ENCODE measurements at regions not wholly inside any gene's neighbourhood (a gene's known extent, or its start where the extent isn't known, plus 50 kb on each side); places are given as distances from the start of the nearest gene placed in this dataset.
"Not testable (repeated sequence)": the region's sequence is repeated elsewhere in the genome, so short reads cannot be mapped to it uniquely, and the experiment has no call there.

GRCh38 chr4:116005037-116005805 is 891.8 kb upstream of the NDST4 start:
- DNase-seq: no peak

GRCh38 chr4:116001291-116001690 is 887.9 kb upstream of the NDST4 start:
- DNase-seq: no peak

GRCh38 chr4:115986573-115986972 is 873.2 kb upstream of the NDST4 start:
- no peak for DNase-seq

GRCh38 chr4:115975421-115976001 is 862.1 kb upstream of the NDST4 start:
- DNase-seq: not testable (repeated sequence)

- DNase-seq: no peak
Observed at GRCh38 chr4:115973768-115974167, 860.3 kb upstream of the NDST4 start.

- no peak for DNase-seq
Observed at GRCh38 chr4:115972967-115973366, 859.5 kb upstream of the NDST4 start.

GRCh38 chr4:115970859-115971258 is 857.4 kb upstream of the NDST4 start:
- DNase-seq: no peak

GRCh38 chr4:115969756-115970155 is 856.3 kb upstream of the NDST4 start:
- no peak for DNase-seq

GRCh38 chr4:115965588-115965987 is 852.2 kb upstream of the NDST4 start:
- no peak for DNase-seq

GRCh38 chr4:115956054-115956796 is 842.8 kb upstream of the NDST4 start:
- not testable (repeated sequence) for DNase-seq

GRCh38 chr4:115950806-115951205 is 837.4 kb upstream of the NDST4 start:
- DNase-seq: no peak

- not testable (repeated sequence) for DNase-seq
Observed at GRCh38 chr4:115949974-115950743, 836.7 kb upstream of the NDST4 start.

- DNase-seq: no peak
Observed at GRCh38 chr4:115945026-115945425, 831.6 kb upstream of the NDST4 start.

GRCh38 chr4:115944146-115944905 is 830.9 kb upstream of the NDST4 start:
- no peak for DNase-seq

- DNase-seq: no peak
Observed at GRCh38 chr4:115938764-115939443, 825.5 kb upstream of the NDST4 start.

- no peak for DNase-seq
Observed at GRCh38 chr4:115929373-115929772, 816.0 kb upstream of the NDST4 start.

- DNase-seq: no peak
Observed at GRCh38 chr4:115927382-115927781, 814.0 kb upstream of the NDST4 start.

GRCh38 chr4:115923152-115923551 is 809.7 kb upstream of the NDST4 start:
- no peak for DNase-seq

GRCh38 chr4:115920637-115921036 is 807.2 kb upstream of the NDST4 start:
- DNase-seq: no peak

- DNase-seq: no peak
Observed at GRCh38 chr4:115918149-115918548, 804.7 kb upstream of the NDST4 start.

GRCh38 chr4:115906428-115906827 is 793.0 kb upstream of the NDST4 start:
- DNase-seq: no peak

- DNase-seq: no peak
Observed at GRCh38 chr4:115883847-115884246, 770.4 kb upstream of the NDST4 start.
